CD4-positive, alpha-beta T cell (primary cell): ENCODE measurements at regions not wholly inside any gene's neighbourhood (a gene's known extent, or its start where the extent isn't known, plus 50 kb on each side); places are given as distances from the start of the nearest gene placed in this dataset.

Experiments used
- ATAC-seq: fragments of 200-7000 bp; cut with Tn5 transposase; one replicate; pipeline ENCODE4 v1.10.0; 2022; ENCODE audit warnings: mild to moderate bottlenecking; ENCODE audit not compliant: poor library complexity
- CTCF ChIA-PET: fragments of 350-600 bp; sonication (Branson Sonifier 250); formaldehyde crosslinking; loops from one replicate; lab custom pipeline; 2021; ENCODE audit warnings: antibody characterized with exemption, inconsistent platforms; lab: Charles Lee
- POLR2A ChIA-PET: fragments of 350-600 bp; sonication (Branson Sonifier 250); formaldehyde crosslinking; loops from one replicate; lab custom pipeline; 2021; ENCODE audit warnings: antibody characterized with exemption, inconsistent platforms; lab: Charles Lee
- DNase-seq, 14 experiments: peaks; one replicate each; pipeline ENCODE4 v3.0.0-alpha.2; 2013 to 2020; ENCODE audit warnings: mixed read lengths in 2 of 14
- H3K27ac ChIP-seq, 2 donors: one replicate each; pipeline versions ENCODE4 v1.5.1 to v1.7.0; 2013; ENCODE audit warnings: low read length in 2 of 2, low read depth in 1 of 2, mild to moderate bottlenecking in 1 of 2
- H3K27me3 ChIP-seq, 2 experiments: 1 replicate in 1 of 2; 2 replicates in 1 of 2; pipeline versions ENCODE4 v1.6.1 to v1.7.0; 2013; ENCODE audit warnings: low read length in 2 of 2, control low read depth in 1 of 2, mild to moderate bottlenecking in 1 of 2, moderate library complexity in 1 of 2; ENCODE audit not compliant: insufficient read depth in 2 of 2, control insufficient read depth in 1 of 2
- H3K36me3 ChIP-seq: one replicate; pipeline ENCODE4 v1.6.1; 2013; ENCODE audit warnings: low read length, control low read depth; ENCODE audit not compliant: insufficient read depth
- H3K4me1 ChIP-seq: one replicate; pipeline ENCODE4 v1.6.1; 2013; ENCODE audit warnings: low read length, control low read depth; ENCODE audit not compliant: insufficient read depth
- H3K4me3 ChIP-seq: one replicate; pipeline ENCODE4 v1.5.1; 2013; ENCODE audit warnings: mild to moderate bottlenecking, low read length, moderate library complexity
- H3K9me3 ChIP-seq, 2 experiments: 1 replicate in 1 of 2; 2 replicates in 1 of 2; pipeline versions ENCODE4 v1.6.1 to v1.7.0; 2013; ENCODE audit warnings: low read length in 2 of 2, mild to moderate bottlenecking in 2 of 2, control low read depth in 1 of 2, moderate library complexity in 1 of 2; ENCODE audit not compliant: control insufficient read depth in 1 of 2, insufficient read depth in 1 of 2
- H3K27ac Mint-ChIP-seq: one replicate; pipeline ENCODE4 v1.8.0; 2020; ENCODE audit warnings: mixed read lengths
- H3K27me3 Mint-ChIP-seq: one replicate; pipeline ENCODE4 v1.8.0; 2021; ENCODE audit warnings: mixed read lengths
- H3K36me3 Mint-ChIP-seq: one replicate; pipeline ENCODE4 v1.8.0; 2021; ENCODE audit warnings: low read depth, mixed read lengths
- H3K4me1 Mint-ChIP-seq: one replicate; pipeline ENCODE4 v1.8.0; 2021; ENCODE audit warnings: low read depth, mixed read lengths
- H3K4me3 Mint-ChIP-seq: one replicate; pipeline ENCODE4 v1.8.0; 2020; ENCODE audit warnings: mild to moderate bottlenecking, mixed read lengths
- H3K9me3 Mint-ChIP-seq: one replicate; pipeline ENCODE4 v1.8.0; 2020; ENCODE audit warnings: mixed read lengths
- CTCF ChIP-seq: fragments of 200-600 bp; IDR thresholded peaks from one replicate; pipeline ENCODE4 v1.8.0; 2022; ENCODE audit warnings: antibody characterized with exemption, mild to moderate bottlenecking
- intact Hi-C, 2 experiments: fragments of 100-400 bp; cut with DNase I in 1 of 2; cut with micrococcal nuclease in 1 of 2; formaldehyde crosslinking; loops; one replicate each; pipeline versions ENCODE4 v1.15.1 to v1.9.0; 2023 to 2025; cut with DNase I, micrococcal nuclease

GRCh38 chr5:85333276-85333675 lies 948.6 kb upstream of the EDIL3 start:
- no peaks in the 10 kb centered on the region for H3K4me1 Mint-ChIP-seq
- Histone ChIP-seq H3K27me3 (no peaks in the 10 kb centered on the region), H3K9me3 (peaks cover 0 to 4% of the 10 kb centered on the region in 2 experiments), H3K4me1 (no peaks in the 10 kb centered on the region), H3K36me3 (no peaks in the 10 kb centered on the region), H3K27ac (no peak overlapping the region), H3K4me3 (no peak overlapping the region)
- H3K36me3 Mint-ChIP-seq, result no peaks in the 10 kb centered on the region
- peaks cover 3% of the 10 kb centered on the region for H3K9me3 Mint-ChIP-seq
- no peak for DNase-seq
- ChIA-PET POLR2A (no interaction called here), CTCF (no interaction called here)
- H3K27me3 Mint-ChIP-seq, result no peaks in the 10 kb centered on the region
- no peak overlapping the region for H3K4me3 Mint-ChIP-seq
- H3K27ac Mint-ChIP-seq, result no peak overlapping the region
- no peak for TF ChIP-seq CTCF
- intact Hi-C loops, result no loop called here
- no peak for ATAC-seq

GRCh38 chr5:85337435-85337834 lies 952.8 kb upstream of the EDIL3 start:
- Mint-ChIP-seq H3K27ac (no peak overlapping the region), H3K27me3 (no peaks in the 10 kb centered on the region), H3K9me3 (no peaks in the 10 kb centered on the region), H3K4me1 (no peaks in the 10 kb centered on the region), H3K4me3 (no peak overlapping the region), H3K36me3 (no peaks in the 10 kb centered on the region)
- Histone ChIP-seq H3K4me3 (no peak overlapping the region), H3K27ac (no peak overlapping the region), H3K36me3 (no peaks in the 10 kb centered on the region), H3K27me3 (no peaks in the 10 kb centered on the region), H3K4me1 (no peaks in the 10 kb centered on the region), H3K9me3 (peaks cover 0 to 4% of the 10 kb centered on the region in 2 experiments)
- intact Hi-C loops, result no loop called here
- DNase-seq (no peak), ATAC-seq (no peak)
- TF ChIP-seq CTCF, result no peak
- ChIA-PET POLR2A (no interaction called here), CTCF (no interaction called here)

- H3K4me3 ChIP-seq, result no peak overlapping the region
- Mint-ChIP-seq H3K36me3 (no peaks in the 10 kb centered on the region), H3K9me3 (no peaks in the 10 kb centered on the region), H3K27me3 (no peaks in the 10 kb centered on the region), H3K4me1 (no peaks in the 10 kb centered on the region), H3K27ac (no peak overlapping the region), H3K4me3 (no peak overlapping the region)
- H3K9me3 ChIP-seq, result peaks cover 0 to 4% of the 10 kb centered on the region in 2 experiments
- ChIA-PET CTCF (no interaction called here), POLR2A (no interaction called here)
- no peaks in the 10 kb centered on the region for H3K4me1 ChIP-seq
- no peaks in the 10 kb centered on the region for H3K36me3 ChIP-seq
- intact Hi-C loops, result no loop called here
- DNase-seq (no peak), ATAC-seq (no peak)
- H3K27me3 ChIP-seq, result no peaks in the 10 kb centered on the region
- no peak overlapping the region for H3K27ac ChIP-seq
- no peak for TF ChIP-seq CTCF
Observed at GRCh38 chr5:85340790-85341189, 956.1 kb upstream of the EDIL3 start.
